SK-N-SH (cell line): ENCODE measurements at regions not wholly inside any gene's neighbourhood (a gene's known extent, or its start where the extent isn't known, plus 50 kb on each side); places are given as distances from the start of the nearest gene placed in this dataset.

Experiments used
- CTCF ChIA-PET: fragments of 300-600, 350-600 bp; formaldehyde crosslinking; extraction: SDS; loops from one replicate; lab custom pipeline; 2021; lab: Yijun Ruan, JAX
- POLR2A ChIA-PET: fragments of 350-600 bp; sonication (Branson Sonifier 250); formaldehyde crosslinking; extraction: SDS; loops from one replicate; lab custom pipeline; 2020; ENCODE audit warnings: antibody characterized with exemption, inconsistent platforms; lab: Yijun Ruan, JAX
- DNase-seq: peaks from one replicate; pipeline ENCODE4 v3.0.0; 2012
- H2AFZ ChIP-seq: fragments of 200-600 bp; sonication (generic); 2 replicates; pipeline ENCODE4 v1.8.1; 2016; ENCODE audit warnings: antibody characterized with exemption, mild to moderate bottlenecking, low read depth
- H3F3A ChIP-seq: fragments of 200-600 bp; sonication (generic); replicated peaks from 2 replicates; pipeline ENCODE3; 2016; ENCODE audit warnings: antibody characterized with exemption, mild to moderate bottlenecking; ENCODE audit not compliant: insufficient read depth
- H3K27ac ChIP-seq, 2 experiments: fragments of 200-500 bp in 1 of 2; fragments of 200-600 bp in 1 of 2; sonication (Bioruptor generic) in 1 of 2; sonication (generic), shearing (Covaris generic) in 1 of 2; 2 replicates each; pipeline versions ENCODE4 v1.5.1 to v1.6.1; 2014 to 2016; ENCODE audit warnings: low read depth in 2 of 2, inconsistent platforms in 1 of 2, low read length in 1 of 2, mild to moderate bottlenecking in 1 of 2, mixed read lengths in 1 of 2
- H3K27me3 ChIP-seq: fragments of 200-600 bp; sonication (generic), shearing (Covaris generic); 2 replicates; pipeline ENCODE4 v1.6.1; 2016; ENCODE audit warnings: mixed run types; ENCODE audit not compliant: insufficient read depth
- H3K36me3 ChIP-seq, 2 experiments: fragments of 200-500 bp in 1 of 2; fragments of 200-600 bp in 1 of 2; sonication (Bioruptor generic) in 1 of 2; sonication (generic) in 1 of 2; replicated peaks in 1 of 2; 2 replicates each; pipeline versions ENCODE3 to v1.5.1; 2014 to 2016; ENCODE audit warnings: low read length in 1 of 2, mild to moderate bottlenecking in 1 of 2; ENCODE audit not compliant: insufficient read depth in 2 of 2, control insufficient read depth in 1 of 2
- H3K4me1 ChIP-seq, 2 experiments: fragments of 200-500 bp in 1 of 2; fragments of 200-600 bp in 1 of 2; sonication (Bioruptor generic) in 1 of 2; sonication (generic), shearing (Covaris generic) in 1 of 2; 2 replicates each; pipeline versions ENCODE4 v1.5.1 to v1.6.1; 2014 to 2016; ENCODE audit warnings: low read depth in 1 of 2, low read length in 1 of 2, mixed run types in 1 of 2; ENCODE audit not compliant: insufficient read depth in 2 of 2, control insufficient read depth in 1 of 2
- H3K4me2 ChIP-seq: fragments of 200-600 bp; sonication (generic), shearing (Covaris generic); 2 replicates; pipeline ENCODE4 v1.6.1; 2017; ENCODE audit warnings: mixed run types
- H3K4me3 ChIP-seq, 2 experiments: fragments of 200-500 bp in 1 of 2; fragments of 200-600 bp in 1 of 2; sonication (Bioruptor generic) in 1 of 2; sonication (generic), shearing (Covaris generic) in 1 of 2; 2 replicates each; pipeline versions ENCODE4 v1.5.1 to v1.8.1; 2014 to 2016; ENCODE audit warnings: low read depth in 2 of 2, inconsistent platforms in 1 of 2, low read length in 1 of 2, mild to moderate bottlenecking in 1 of 2, mixed read lengths in 1 of 2, moderate library complexity in 1 of 2
- H3K79me2 ChIP-seq: fragments of 200-600 bp; sonication (generic); 2 replicates; pipeline ENCODE4 v1.8.1; 2017; ENCODE audit warnings: mild to moderate bottlenecking; ENCODE audit not compliant: insufficient read depth
- H3K9ac ChIP-seq: fragments of 200-600 bp; sonication (generic); 2 replicates; pipeline ENCODE4 v1.6.1; 2017; ENCODE audit warnings: mixed run types
- H3K9me2 ChIP-seq: fragments of 200-600 bp; sonication (generic); 2 replicates; pipeline ENCODE4 v1.6.1; 2017; ENCODE audit warnings: mixed run types
- H3K9me3 ChIP-seq: fragments of 200-600 bp; sonication (generic); 2 replicates; pipeline ENCODE4 v1.6.1; 2017; ENCODE audit warnings: mixed run types, mild to moderate bottlenecking, moderate library complexity
- H4K20me1 ChIP-seq: fragments of 200-600 bp; sonication (generic); 2 replicates; pipeline ENCODE4 v1.6.1; 2017; ENCODE audit warnings: mild to moderate bottlenecking, mixed run types; ENCODE audit not compliant: insufficient read depth
- CHD2 ChIP-seq: fragments of 150-350 bp; IDR thresholded peaks from 2 replicates; pipeline ENCODE4 v1.6.1; 2018; ENCODE audit warnings: low read length; ENCODE audit not compliant: partially characterized antibody
- CTCF ChIP-seq: fragments of 200-600 bp; sonication (generic); IDR thresholded peaks from 2 replicates; pipeline ENCODE4 v1.6.1; 2017; ENCODE audit warnings: antibody characterized with exemption, mild to moderate bottlenecking, moderate library complexity
- EP300 ChIP-seq, 2 experiments: IDR thresholded peaks; 2 replicates each; pipeline versions ENCODE4 v1.4.0 to v1.6.1; 2012; ENCODE audit warnings: borderline replicate concordance in 1 of 2, low read depth in 1 of 2, low read length in 1 of 2
- EZH2phosphoT487 ChIP-seq: fragments of 200-600 bp; sonication (generic); IDR thresholded peaks from 2 replicates; pipeline ENCODE4 v1.6.1; 2017; ENCODE audit warnings: low read depth, mixed run types, mild to moderate bottlenecking, antibody characterized with exemption, moderate library complexity, borderline replicate concordance
- FOSL2 ChIP-seq: IDR thresholded peaks from 2 replicates; pipeline ENCODE4 v1.4.0; 2012; ENCODE audit warnings: low read depth, mild to moderate bottlenecking, moderate library complexity, borderline replicate concordance
- FOXJ3 ChIP-seq: sonication (generic); formaldehyde crosslinking; IDR thresholded peaks from 2 replicates; pipeline ENCODE4 v1.5.1; 2020; ENCODE audit warnings: mild to moderate bottlenecking, missing genetic modification reagents
- GABPA ChIP-seq: IDR thresholded peaks from 2 replicates; pipeline ENCODE4 v1.4.0; 2012; ENCODE audit warnings: low read depth, mild to moderate bottlenecking
- GATA2 ChIP-seq: sonication (generic); formaldehyde crosslinking; IDR thresholded peaks from 2 replicates; pipeline ENCODE4 v1.5.0; 2020; ENCODE audit warnings: mild to moderate bottlenecking, missing genetic modification reagents
- IRF3 ChIP-seq: fragments of 150-350 bp; IDR thresholded peaks from 2 replicates; pipeline ENCODE4 v1.6.1; 2016; ENCODE audit warnings: mild to moderate bottlenecking, low read depth, low read length
- JUND ChIP-seq: IDR thresholded peaks from 2 replicates; pipeline ENCODE4 v1.4.0; 2012
- MAX ChIP-seq: IDR thresholded peaks from 2 replicates; pipeline ENCODE4 v1.4.0; 2012; ENCODE audit warnings: low read depth
- MEF2A ChIP-seq: IDR thresholded peaks from 2 replicates; pipeline ENCODE4 v1.4.0; 2012; ENCODE audit warnings: low read depth, borderline replicate concordance
- NFIC ChIP-seq: IDR thresholded peaks from 2 replicates; pipeline ENCODE4 v1.4.0; 2012; ENCODE audit warnings: borderline replicate concordance
- PBX3 ChIP-seq: IDR thresholded peaks from 2 replicates; pipeline ENCODE4; 2012
- POLR2AphosphoS5 ChIP-seq: IDR thresholded peaks from 2 replicates; pipeline ENCODE4 v1.6.1; 2012; ENCODE audit warnings: low read depth, low read length
- RAD21 ChIP-seq: IDR thresholded peaks from 2 replicates; pipeline ENCODE4 v1.6.1; 2012; ENCODE audit warnings: mild to moderate bottlenecking, low read length
- RXRA ChIP-seq: IDR thresholded peaks from 2 replicates; pipeline ENCODE4 v1.4.0; 2012; ENCODE audit warnings: low read depth, mild to moderate bottlenecking, borderline replicate concordance
- TAF1 ChIP-seq: IDR thresholded peaks from 2 replicates; pipeline ENCODE4 v1.6.1; 2012; ENCODE audit warnings: low read depth, mild to moderate bottlenecking, low read length, moderate library complexity, borderline replicate concordance
- TEAD4 ChIP-seq: IDR thresholded peaks from 2 replicates; pipeline ENCODE4 v1.4.0; 2012; ENCODE audit warnings: mild to moderate bottlenecking, borderline replicate concordance; ENCODE audit not compliant: insufficient read depth
- USF1 ChIP-seq: IDR thresholded peaks from 2 replicates; pipeline ENCODE4 v1.4.0; 2012; ENCODE audit warnings: low read depth, borderline replicate concordance
- USF2 ChIP-seq: fragments of 150-350 bp; IDR thresholded peaks from 2 replicates; pipeline ENCODE4 v1.6.1; 2017; ENCODE audit warnings: antibody characterized with exemption, low read length, low read depth, borderline replicate concordance
- WGBS: methylation state at CpG from one replicate; pipeline ENCODE4 v1.1.6; 2017; ENCODE audit warnings: low lambda C conversion rate; 5-methylcytosine and 5-hydroxymethylcytosine counted together

GRCh38 chr7:442457-442856 is 77.2 kb downstream of the PDGFA start:
- Histone ChIP-seq H3K79me2 (no peaks in the 10 kb centered on the region), H3K9ac (no peak overlapping the region), H3K27me3 (no peaks in the 10 kb centered on the region), H4K20me1 (no peaks in the 10 kb centered on the region), H3K27ac (no peak overlapping the region), H2AFZ (no peak overlapping the region), H3K4me3 (no peak overlapping the region), H3K36me3 (no peaks in the 10 kb centered on the region), H3K4me1 (no peaks in the 10 kb centered on the region), H3K9me3 (no peaks in the 10 kb centered on the region), H3F3A (no peaks in the 10 kb centered on the region), H3K9me2 (no peaks in the 10 kb centered on the region), H3K4me2 (no peak overlapping the region)
- ChIA-PET CTCF (no interaction called here), POLR2A (no interaction called here)
- DNase-seq, result no peak
- TF ChIP-seq IRF3 (no peak), CHD2 (no peak), GABPA (no peak), RAD21 (no peak), FOSL2 (no peak), MEF2A (no peak), NFIC (no peak), GATA2 (CRISPR knock-in tag) (no peak), PBX3 (no peak)
- 54% methylated on average over 7 of the region's 7 CpGs for WGBS

- Histone ChIP-seq H4K20me1 (no peaks in the 10 kb centered on the region), H3K4me3 (no peak overlapping the region), H3F3A (peaks cover 3% of the 10 kb centered on the region), H3K9me2 (no peaks in the 10 kb centered on the region), H3K4me1 (no peaks in the 10 kb centered on the region), H3K27me3 (no peaks in the 10 kb centered on the region), H3K79me2 (no peaks in the 10 kb centered on the region), H3K4me2 (no peak overlapping the region), H3K9me3 (no peaks in the 10 kb centered on the region), H3K9ac (no peak overlapping the region)
- DNase-seq, result no peak
- WGBS, result 15% methylated on average over 1 of the region's 1 CpG
- no peak for TF ChIP-seq CTCF
- no peak for TF ChIP-seq GATA2 (CRISPR knock-in tag)
- no peak for TF ChIP-seq IRF3
- TF ChIP-seq TEAD4, result no peak
- no peak for TF ChIP-seq EP300 (IDR thresholded peaks at IDR 0.05; ENCODE audit: borderline replicate concordance in 1 of 2, low read depth in 1 of 2, low read length in 1 of 2)
- no peak for TF ChIP-seq POLR2AphosphoS5
- TF ChIP-seq FOXJ3 (CRISPR knock-in tag), result no peak
- TF ChIP-seq TAF1, result no peak
- TF ChIP-seq USF2, result no peak
- no peak for TF ChIP-seq USF1
- TF ChIP-seq CHD2, result no peak
- no peak for TF ChIP-seq EZH2phosphoT487
- TF ChIP-seq MAX, result no peak
- no peak for TF ChIP-seq FOSL2
- no peak for TF ChIP-seq JUND
- TF ChIP-seq RXRA, result no peak
- TF ChIP-seq, all 33 proteins: peak for 0
- POLR2A ChIA-PET, result no interaction called here
- CTCF ChIA-PET, result no interaction called here
- H3K27ac ChIP-seq, result no peak overlapping the region
- no peaks in the 10 kb centered on the region for H3K36me3 ChIP-seq
- no peak overlapping the region for H2AFZ ChIP-seq
Observed at GRCh38 chr7:443279-443833, 76.3 kb downstream of the PDGFA start.
